MCF 10A (cell line): ENCODE measurements at regions not wholly inside any gene's neighbourhood (a gene's known extent, or its start where the extent isn't known, plus 50 kb on each side); places are given as distances from the start of the nearest gene placed in this dataset.

Experiments used
- BruUV-seq: library from RNA; stranded (reverse); fragments of 400-500 nt; replicated peaks from 2 replicates; lab custom pipeline; 2021; lab: Mats Ljungman, UMichigan
- CTCF ChIA-PET: fragments of 300-600 bp; sonication (Branson Sonifier 250); formaldehyde crosslinking; extraction: SDS; loops from one replicate; lab custom pipeline; 2021; ENCODE audit warnings: antibody characterized with exemption, inconsistent platforms; lab: Yijun Ruan, JAX
- POLR2A ChIA-PET: fragments of 300-600, 350-650 bp; sonication (Branson Sonifier 250); formaldehyde crosslinking; extraction: SDS; loops from one replicate; lab custom pipeline; 2020; ENCODE audit warnings: antibody characterized with exemption, inconsistent platforms; lab: Yijun Ruan, JAX
- DNase-seq: peaks from one replicate; pipeline ENCODE4 v3.0.0-alpha.2; 2018; ENCODE audit not compliant: unreplicated experiment
- H3K27ac Mint-ChIP-seq: one replicate; pipeline ENCODE4 v1.8.0; 2022; ENCODE audit warnings: mild to moderate bottlenecking, low read depth, mixed read lengths; ENCODE audit not compliant: unreplicated experiment
- H3K27me3 Mint-ChIP-seq: one replicate; pipeline ENCODE4 v1.8.0; 2022; ENCODE audit warnings: mixed read lengths; ENCODE audit not compliant: insufficient read depth, unreplicated experiment
- H3K36me3 Mint-ChIP-seq: one replicate; pipeline ENCODE4 v1.8.0; 2022; ENCODE audit warnings: mild to moderate bottlenecking, moderate library complexity, mixed read lengths; ENCODE audit not compliant: insufficient read depth, unreplicated experiment
- H3K4me1 Mint-ChIP-seq: one replicate; pipeline ENCODE4 v1.8.0; 2022; ENCODE audit warnings: mixed read lengths; ENCODE audit not compliant: insufficient read depth, unreplicated experiment
- H3K4me3 Mint-ChIP-seq: one replicate; pipeline ENCODE4 v1.8.0; 2022; ENCODE audit warnings: mild to moderate bottlenecking, moderate library complexity, mixed read lengths; ENCODE audit not compliant: unreplicated experiment
- H3K9me3 Mint-ChIP-seq: one replicate; pipeline ENCODE4 v1.8.0; 2022; ENCODE audit warnings: mixed read lengths; ENCODE audit not compliant: unreplicated experiment
- intact Hi-C: fragments of 100-400 bp; cut with micrococcal nuclease; formaldehyde crosslinking; loops from 2 replicates; pipeline ENCODE4 v1.14.1; 2022
- TF ChIP-seq, protein P1 (sequence below): fragments of 200-600 bp; IDR thresholded peaks from one replicate; pipeline ENCODE4 v1.8.0; 2022; ENCODE audit warnings: antibody characterized with exemption, mild to moderate bottlenecking; ENCODE audit not compliant: unreplicated experiment

DNA sequence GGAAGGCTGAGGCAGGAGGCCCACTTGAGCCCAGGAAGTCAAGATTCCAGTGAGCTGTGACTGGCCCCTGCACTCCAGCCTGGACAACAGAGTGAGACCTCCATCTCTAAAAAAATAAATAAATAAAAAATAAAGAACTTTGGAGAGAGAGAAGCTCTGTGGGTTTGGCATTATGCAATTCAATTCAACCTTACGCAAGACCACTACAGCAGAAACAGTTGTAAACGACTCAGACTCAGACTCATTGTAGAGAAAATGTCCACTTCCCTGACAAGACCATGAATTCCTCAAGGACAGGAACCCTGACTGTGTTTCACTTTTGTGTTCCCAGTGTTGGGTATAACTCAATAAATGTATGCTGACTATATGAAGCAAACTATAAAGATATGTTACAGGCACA, 90.3 kb upstream of the C3orf80 start:
- TF ChIP-seq, protein P1, sequence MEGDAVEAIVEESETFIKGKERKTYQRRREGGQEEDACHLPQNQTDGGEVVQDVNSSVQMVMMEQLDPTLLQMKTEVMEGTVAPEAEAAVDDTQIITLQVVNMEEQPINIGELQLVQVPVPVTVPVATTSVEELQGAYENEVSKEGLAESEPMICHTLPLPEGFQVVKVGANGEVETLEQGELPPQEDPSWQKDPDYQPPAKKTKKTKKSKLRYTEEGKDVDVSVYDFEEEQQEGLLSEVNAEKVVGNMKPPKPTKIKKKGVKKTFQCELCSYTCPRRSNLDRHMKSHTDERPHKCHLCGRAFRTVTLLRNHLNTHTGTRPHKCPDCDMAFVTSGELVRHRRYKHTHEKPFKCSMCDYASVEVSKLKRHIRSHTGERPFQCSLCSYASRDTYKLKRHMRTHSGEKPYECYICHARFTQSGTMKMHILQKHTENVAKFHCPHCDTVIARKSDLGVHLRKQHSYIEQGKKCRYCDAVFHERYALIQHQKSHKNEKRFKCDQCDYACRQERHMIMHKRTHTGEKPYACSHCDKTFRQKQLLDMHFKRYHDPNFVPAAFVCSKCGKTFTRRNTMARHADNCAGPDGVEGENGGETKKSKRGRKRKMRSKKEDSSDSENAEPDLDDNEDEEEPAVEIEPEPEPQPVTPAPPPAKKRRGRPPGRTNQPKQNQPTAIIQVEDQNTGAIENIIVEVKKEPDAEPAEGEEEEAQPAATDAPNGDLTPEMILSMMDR = no peak
- DNase-seq = peak; percentile 76
- CTCF ChIA-PET = interaction anchor here (0.6 to 4.5 kb wide), 4 partner anchors 15 to 418 kb away, joined by 3 to 14 read pairs (median 6); no protein-coding TSS in a partner anchor

DNA sequence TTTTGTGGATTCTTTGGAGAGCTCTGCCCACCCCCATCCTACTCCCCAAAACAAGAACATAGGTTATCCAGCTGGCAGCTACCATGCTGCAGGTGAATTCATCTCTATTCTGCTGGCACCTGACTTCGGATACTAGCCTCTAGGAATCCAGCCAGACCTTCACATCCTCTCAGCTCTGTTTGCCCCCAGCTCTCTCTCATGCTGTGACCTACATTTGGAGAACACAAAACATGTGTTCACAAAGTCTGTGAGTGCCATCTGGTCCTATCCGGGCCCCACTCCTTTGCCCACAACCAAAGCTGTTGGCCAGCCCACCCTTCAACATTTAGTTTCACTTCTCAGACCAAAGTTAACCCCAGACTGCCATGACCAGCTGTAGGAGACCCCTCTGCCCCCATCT, 89.4 kb upstream of the C3orf80 start:
- no peaks in the 10 kb centered on the region for H3K27me3 Mint-ChIP-seq
- no peak overlapping the region for H3K27ac Mint-ChIP-seq
- no peak for DNase-seq
- TF ChIP-seq, protein P1 = no peak
- POLR2A ChIA-PET = no interaction called here
- H3K36me3 Mint-ChIP-seq = no peaks in the 10 kb centered on the region
- H3K4me1 Mint-ChIP-seq = peaks cover 18% of the 10 kb centered on the region
- CTCF ChIA-PET = interaction anchor here (0.6 to 4.5 kb wide), 3 partner anchors 27 to 103 kb away, joined by 4 to 14 read pairs (median 7); no protein-coding TSS in a partner anchor
- intact Hi-C loops = no loop called here
- BruUV-seq = no TSS peak
- H3K9me3 Mint-ChIP-seq = no peaks in the 10 kb centered on the region
- no peak overlapping the region for H3K4me3 Mint-ChIP-seq

More for the DNA sequence above, 90.3 kb upstream of the C3orf80 start:
- no peak overlapping the region for H3K4me3 Mint-ChIP-seq
- no peaks in the 10 kb centered on the region for H3K9me3 Mint-ChIP-seq
- intact Hi-C loops = no loop called here
- BruUV-seq = no TSS peak
- POLR2A ChIA-PET = no interaction called here
- no peaks in the 10 kb centered on the region for H3K36me3 Mint-ChIP-seq
- no peaks in the 10 kb centered on the region for H3K27me3 Mint-ChIP-seq
- H3K4me1 Mint-ChIP-seq = peaks cover 24% of the 10 kb centered on the region
- no peak overlapping the region for H3K27ac Mint-ChIP-seq

DNA sequence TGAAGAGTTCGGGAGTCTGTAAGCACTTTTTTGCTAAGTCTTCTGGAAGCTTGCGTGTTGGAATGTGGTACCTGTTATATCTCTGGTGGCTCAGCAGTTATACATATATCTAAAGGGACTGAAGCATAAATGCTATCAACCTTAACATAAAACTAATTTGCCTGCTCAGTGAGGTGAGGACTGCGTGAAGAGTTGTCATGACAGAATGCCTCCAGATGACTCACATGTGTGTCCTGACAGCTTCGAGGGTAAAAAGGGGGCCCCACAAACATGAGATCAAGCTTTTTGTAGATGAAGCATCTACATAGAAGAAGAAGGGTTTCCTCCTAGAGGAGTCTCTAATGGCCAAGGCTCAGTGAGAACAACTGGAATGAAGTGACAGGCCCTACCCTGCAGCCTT, 88.8 kb upstream of the C3orf80 start:
- TF ChIP-seq, protein P1 = no peak
- intact Hi-C loops = no loop called here
- H3K27ac Mint-ChIP-seq = no peak overlapping the region
- H3K36me3 Mint-ChIP-seq = no peaks in the 10 kb centered on the region
- no peak for DNase-seq
- no peaks in the 10 kb centered on the region for H3K27me3 Mint-ChIP-seq
- CTCF ChIA-PET = interaction anchor here (0.6 to 1.9 kb wide), 2 partner anchors 27 to 60 kb away, joined by 4 to 7 read pairs; no protein-coding TSS in a partner anchor
- H3K4me1 Mint-ChIP-seq = peaks cover 18% of the 10 kb centered on the region
- POLR2A ChIA-PET = no interaction called here
- H3K4me3 Mint-ChIP-seq = no peak overlapping the region
- H3K9me3 Mint-ChIP-seq = no peaks in the 10 kb centered on the region
- BruUV-seq = no TSS peak

DNA sequence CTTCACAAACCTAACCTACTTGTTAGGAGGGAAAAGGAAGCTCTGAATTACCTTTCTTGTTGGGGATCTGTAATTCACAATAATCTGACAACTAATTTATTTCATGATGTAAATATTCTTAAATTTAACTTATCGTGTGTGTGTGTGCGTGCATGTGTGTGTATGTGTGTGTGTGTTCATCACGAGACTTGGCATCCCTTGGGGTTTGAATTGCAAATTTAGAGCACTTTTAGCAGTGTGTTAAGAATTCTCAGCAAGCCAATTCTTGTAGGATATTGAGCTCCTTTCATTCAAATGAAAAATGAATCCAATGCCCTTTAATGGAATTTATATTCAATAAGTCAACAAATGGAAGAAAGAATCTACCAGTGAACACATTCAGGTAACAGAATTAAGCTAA, 85.9 kb upstream of the C3orf80 start:
- no peaks in the 10 kb centered on the region for H3K36me3 Mint-ChIP-seq
- H3K27me3 Mint-ChIP-seq = no peaks in the 10 kb centered on the region
- H3K4me1 Mint-ChIP-seq = peaks cover 14% of the 10 kb centered on the region
- POLR2A ChIA-PET = interaction anchor here (1.0 kb wide), 1 partner anchor 20 kb away, joined by 3 read pairs; no protein-coding TSS in a partner anchor
- no peak overlapping the region for H3K27ac Mint-ChIP-seq
- no peak overlapping the region for H3K4me3 Mint-ChIP-seq
- no TSS peak for BruUV-seq
- TF ChIP-seq, protein P1 = no peak
- H3K9me3 Mint-ChIP-seq = peaks cover 14% of the 10 kb centered on the region
- DNase-seq = no peak
- intact Hi-C loops = no loop called here
- CTCF ChIA-PET = interaction anchor here (0.8 to 3.7 kb wide), 2 partner anchors 13 to 24 kb away, joined by 3 to 12 read pairs; no protein-coding TSS in a partner anchor
